AG20443 (cell line): ENCODE measurements at regions not wholly inside any gene's neighbourhood (a gene's known extent, or its start where the extent isn't known, plus 50 kb on each side); places are given as distances from the start of the nearest gene placed in this dataset.

Experiments used
- DNase-seq: peaks from one replicate; pipeline ENCODE4 v3.0.0; 2012; ENCODE audit warnings: low spot score, mixed read lengths

- DNase-seq, result no peak
These were observed 163.8 kb upstream of the KLF14 start for GRCh38 chr7:130897515-130898419.

GRCh38 chr7:130899071-130899560, 165.1 kb upstream of the KLF14 start:
- no peak for DNase-seq

GRCh38 chr7:130899638-130900401, 165.8 kb upstream of the KLF14 start:
- no peak for DNase-seq

GRCh38 chr7:130900471-130901076, 166.6 kb upstream of the KLF14 start:
- no peak for DNase-seq

GRCh38 chr7:130901209-130901783, 167.3 kb upstream of the KLF14 start:
- peak; percentile 72 for DNase-seq

GRCh38 chr7:130902755-130903357, 168.8 kb upstream of the KLF14 start:
- DNase-seq, result no peak

GRCh38 chr7:130903358-130903974, 169.5 kb upstream of the KLF14 start:
- DNase-seq, result peak; percentile 60

GRCh38 chr7:130904031-130904757, 170.2 kb upstream of the KLF14 start:
- DNase-seq, result peak; percentile 38

- no peak for DNase-seq
These were observed 170.8 kb upstream of the KLF14 start for GRCh38 chr7:130904792-130905191.

- no peak for DNase-seq
These were observed 172.6 kb upstream of the KLF14 start for GRCh38 chr7:130906575-130906974.

- DNase-seq, result no peak
These were observed 173.4 kb upstream of the KLF14 start for GRCh38 chr7:130907439-130907838.

- no peak for DNase-seq
These were observed 174.5 kb upstream of the KLF14 start for GRCh38 chr7:130908345-130909160.

GRCh38 chr7:130909161-130909836, 175.3 kb upstream of the KLF14 start:
- DNase-seq, result no peak

GRCh38 chr7:130909881-130910672, 176.1 kb upstream of the KLF14 start:
- no peak for DNase-seq

- DNase-seq, result no peak
These were observed 177.2 kb upstream of the KLF14 start for GRCh38 chr7:130910949-130911944.

GRCh38 chr7:130912082-130912861, 178.3 kb upstream of the KLF14 start:
- peak; percentile 34 for DNase-seq
